Astrocyte (in vitro differentiated cells and primary cell): ENCODE measurements at regions not wholly inside any gene's neighbourhood (a gene's known extent, or its start where the extent isn't known, plus 50 kb on each side); places are given as distances from the start of the nearest gene placed in this dataset.

Experiments used
- CTCF ChIP-seq: IDR thresholded peaks from 2 replicates; pipeline ENCODE4 v1.5.1; 2011; ENCODE audit warnings: low read depth, mild to moderate bottlenecking, inconsistent platforms, low read length, moderate library complexity; ENCODE audit not compliant: insufficient read depth
- EZH2 ChIP-seq: IDR thresholded peaks from 2 replicates; pipeline ENCODE4 v1.6.1; 2012; ENCODE audit warnings: mild to moderate bottlenecking, low read length, inconsistent platforms; ENCODE audit not compliant: insufficient read depth

DNA sequence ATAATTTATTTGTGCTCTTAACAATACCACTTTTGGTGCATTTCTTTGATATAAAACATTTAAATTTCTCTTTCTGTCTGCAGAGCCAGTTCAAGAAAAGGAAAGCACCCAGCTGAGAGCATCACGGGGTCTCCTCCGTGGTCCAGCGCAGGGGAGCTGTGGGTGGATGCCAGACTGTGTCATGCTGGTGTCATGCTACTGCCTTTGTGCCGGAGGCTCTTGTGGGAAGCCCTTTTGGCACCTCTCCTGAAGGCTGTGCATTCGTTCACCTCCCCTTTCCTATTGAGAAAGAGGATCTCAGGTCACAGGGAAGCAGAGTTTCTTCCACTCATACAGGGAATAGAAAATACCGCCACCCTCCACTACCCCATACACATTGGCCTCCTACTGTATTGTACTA is 450.4 kb downstream of the GALR1 start:
- TF ChIP-seq CTCF (no peak), EZH2 (no peak)
